ENCODE measurements at regions not wholly inside any gene's neighbourhood (a gene's known extent, or its start where the extent isn't known, plus 50 kb on each side); places are given as distances from the start of the nearest gene placed in this dataset.
"Not testable (repeated sequence)": the region's sequence is repeated elsewhere in the genome, so short reads cannot be mapped to it uniquely, and the experiment has no call there.

GRCh38 chr7:17440025-17440784 is 141.8 kb downstream of the AHR start:
- DNase-seq: not testable (repeated sequence)

- no peak for DNase-seq
These were observed 142.4 kb downstream of the AHR start for GRCh38 chr7:17440831-17441230.

- no peak for DNase-seq
These were observed 143.1 kb downstream of the AHR start for GRCh38 chr7:17441557-17441956.

- no peak for DNase-seq
These were observed 145.7 kb downstream of the AHR start for GRCh38 chr7:17444151-17444550.

GRCh38 chr7:17444673-17445072 is 146.2 kb downstream of the AHR start:
- no peak for DNase-seq

GRCh38 chr7:17446340-17446739 is 147.9 kb downstream of the AHR start:
- no peak for DNase-seq

- DNase-seq: no peak
These were observed 149.5 kb downstream of the AHR start for GRCh38 chr7:17447728-17448478.

- no peak for DNase-seq
These were observed 150.3 kb downstream of the AHR start for GRCh38 chr7:17448479-17449423.

GRCh38 chr7:17456541-17456940 is 158.1 kb downstream of the AHR start:
- no peak for DNase-seq

GRCh38 chr7:17460001-17460400 is 161.5 kb downstream of the AHR start:
- DNase-seq: no peak

GRCh38 chr7:17460665-17461064 is 162.2 kb downstream of the AHR start:
- DNase-seq: no peak

- DNase-seq: no peak
These were observed 163.7 kb downstream of the AHR start for GRCh38 chr7:17462131-17462631.

GRCh38 chr7:17463511-17464085 is 165.1 kb downstream of the AHR start:
- DNase-seq: no peak

- DNase-seq: no peak
These were observed 167.8 kb downstream of the AHR start for GRCh38 chr7:17466216-17466615.

- DNase-seq: no peak
These were observed 169.0 kb downstream of the AHR start for GRCh38 chr7:17467386-17467945.

- DNase-seq: no peak
These were observed 172.9 kb downstream of the AHR start for GRCh38 chr7:17471325-17471724.

- DNase-seq: no peak
These were observed 174.1 kb downstream of the AHR start for GRCh38 chr7:17472518-17472917.

GRCh38 chr7:17472939-17473338 is 174.5 kb downstream of the AHR start:
- DNase-seq: no peak

GRCh38 chr7:17474724-17475344 is 176.4 kb downstream of the AHR start:
- no peak for DNase-seq

- no peak for DNase-seq
These were observed 178.7 kb downstream of the AHR start for GRCh38 chr7:17477182-17477581.

- DNase-seq: no peak
These were observed 182.7 kb downstream of the AHR start for GRCh38 chr7:17481118-17481517.
